GM20000 (cell line): ENCODE measurements at regions not wholly inside any gene's neighbourhood (a gene's known extent, or its start where the extent isn't known, plus 50 kb on each side); places are given as distances from the start of the nearest gene placed in this dataset.

Experiments used
- DNase-seq: peaks from one replicate; pipeline ENCODE4 v3.0.0; 2012; ENCODE audit warnings: low spot score
- CTCF ChIP-seq: IDR thresholded peaks from 2 replicates; pipeline ENCODE4 v1.5.1; 2012; ENCODE audit warnings: mild to moderate bottlenecking, control low read depth; ENCODE audit errors: extremely low read depth, missing control alignments

DNA sequence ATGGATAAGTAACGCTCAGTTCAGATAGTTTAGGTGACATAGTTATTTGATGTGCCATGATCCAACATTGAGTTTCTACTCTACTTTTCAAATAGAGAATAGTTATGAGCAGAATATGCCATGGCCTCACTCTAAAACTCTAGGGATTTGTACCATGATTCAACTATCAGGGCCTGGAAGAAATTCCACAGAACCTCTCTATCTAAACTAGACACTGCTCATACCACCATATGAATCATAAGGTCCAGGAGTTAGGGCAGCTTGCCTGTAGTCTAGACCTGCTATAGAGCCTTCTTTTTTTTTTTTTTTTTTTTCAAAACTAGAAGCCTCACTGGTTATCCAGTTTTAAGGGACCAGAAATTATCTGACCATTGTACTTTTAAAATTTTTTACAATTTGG is 571.8 kb upstream of the IMPG1 start:
- TF ChIP-seq CTCF, result no peak
- DNase-seq, result no peak

DNA sequence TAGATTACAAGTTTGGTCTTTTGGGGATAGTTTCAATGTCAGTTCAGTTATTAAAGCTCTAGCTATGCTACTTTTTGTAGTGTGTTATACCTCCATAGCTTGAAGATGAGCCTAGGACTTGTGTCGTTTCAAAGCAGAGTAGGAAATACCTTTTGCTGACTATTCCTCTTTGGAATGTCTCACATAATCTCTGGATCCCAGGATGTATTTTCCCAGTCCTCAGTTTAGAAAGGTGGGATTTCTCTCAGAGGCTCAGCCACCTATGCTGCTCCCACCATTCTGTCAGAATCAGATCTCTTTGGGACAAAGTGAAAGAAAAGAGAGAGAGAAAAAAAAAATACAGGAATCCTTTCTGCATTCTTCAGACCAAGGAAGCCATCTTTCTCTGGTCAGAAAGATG is 567.5 kb upstream of the IMPG1 start:
- TF ChIP-seq CTCF, result no peak
- DNase-seq, result no peak

DNA sequence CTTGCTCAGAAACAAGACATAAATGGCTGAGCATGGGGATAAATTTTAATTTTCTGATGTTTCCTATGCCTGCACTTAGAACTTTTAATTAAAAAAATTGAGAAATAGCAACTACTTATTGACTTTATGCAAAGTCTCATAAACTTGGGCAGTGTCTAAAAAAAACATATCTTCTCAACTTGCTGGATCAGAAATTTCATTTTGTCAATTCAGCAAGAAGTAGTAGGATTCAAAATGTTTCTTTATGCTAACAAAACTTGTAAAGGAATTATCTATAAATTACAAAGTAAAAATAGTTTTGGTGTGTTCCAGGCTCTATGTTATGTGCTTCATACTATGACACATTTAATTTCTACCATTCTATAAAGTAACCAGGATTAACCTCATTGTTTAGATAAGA is 562.2 kb upstream of the IMPG1 start:
- no peak for DNase-seq
- TF ChIP-seq CTCF, result no peak

DNA sequence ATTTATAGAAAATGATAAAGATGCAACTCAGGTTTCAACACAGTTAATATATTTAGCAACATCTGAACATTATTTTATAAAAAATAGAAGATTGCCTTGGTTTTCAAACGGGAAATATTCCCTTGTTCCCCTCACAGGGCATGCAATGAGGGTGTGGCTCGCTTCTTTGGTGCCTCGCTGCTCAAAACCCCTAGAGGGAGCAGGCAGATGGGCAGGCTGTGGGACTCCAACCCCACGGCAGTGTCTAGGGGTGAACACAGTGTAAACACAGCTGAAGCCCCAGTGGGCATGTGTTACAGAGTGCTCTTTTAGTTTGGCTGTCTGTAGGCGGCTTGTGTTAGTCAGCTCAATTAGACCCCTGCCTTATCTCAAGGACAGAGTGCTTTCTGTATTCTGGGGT is 560.8 kb upstream of the IMPG1 start:
- TF ChIP-seq CTCF, result no peak
- no peak for DNase-seq

DNA sequence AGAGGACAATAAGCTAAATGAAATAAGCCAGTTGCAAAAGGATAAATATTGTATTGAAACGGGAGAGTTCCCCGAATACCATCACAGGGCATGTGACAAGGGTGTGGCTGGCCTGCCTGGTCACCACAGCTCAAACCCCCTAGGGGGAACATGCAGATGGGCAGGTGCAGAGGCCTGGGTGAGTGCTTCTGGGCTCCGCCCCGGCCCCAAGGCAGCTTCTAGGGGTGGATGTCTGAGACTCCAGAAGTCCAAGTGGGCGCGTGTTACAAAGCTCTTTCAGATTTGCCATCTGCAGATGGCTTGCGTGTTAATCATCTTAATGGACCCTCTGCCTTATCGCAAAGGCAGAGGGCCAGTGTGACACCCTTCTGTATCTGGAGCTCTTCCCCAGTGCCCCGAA is 559.2 kb upstream of the IMPG1 start:
- DNase-seq, result no peak
- no peak for TF ChIP-seq CTCF

DNA sequence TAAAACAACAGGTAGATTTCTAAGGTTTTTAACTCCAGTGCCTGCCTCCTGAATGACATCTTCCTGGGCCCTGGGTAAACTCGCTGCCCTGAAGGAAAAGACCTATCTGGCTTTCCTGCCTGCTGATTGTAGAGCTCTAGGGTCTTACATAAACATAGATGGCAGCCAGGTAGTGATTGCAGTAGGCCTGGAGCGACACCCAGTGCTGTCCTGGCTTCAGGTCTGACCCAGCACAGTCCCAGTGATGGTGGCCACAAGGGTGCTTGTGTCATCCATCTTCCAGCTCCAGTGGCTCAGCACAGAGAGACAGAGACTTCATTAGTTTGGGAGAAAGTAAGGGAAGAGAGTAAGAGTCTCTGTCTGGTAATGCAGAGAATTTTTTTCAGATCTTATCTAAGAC is 542.9 kb upstream of the IMPG1 start:
- TF ChIP-seq CTCF, result no peak
- no peak for DNase-seq

DNA sequence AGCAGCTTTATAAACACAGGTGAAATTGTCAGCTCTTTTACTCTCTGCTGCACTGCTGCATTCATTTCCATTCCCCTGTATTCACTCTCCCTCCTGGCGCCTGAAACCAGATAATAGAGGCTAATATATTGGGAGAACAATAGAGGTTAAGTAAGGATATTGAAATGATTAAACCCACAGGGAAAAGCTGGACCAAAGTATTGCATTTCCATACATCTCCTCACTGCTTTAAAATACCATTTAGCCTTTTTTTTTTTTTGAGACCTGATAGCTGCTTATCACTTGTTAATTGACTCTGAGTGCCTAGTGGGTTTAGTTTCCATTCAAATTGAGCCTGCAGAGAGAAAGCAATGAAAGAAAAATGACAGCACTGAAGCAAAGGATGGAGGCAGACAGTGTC is 540.5 kb upstream of the IMPG1 start:
- no peak for TF ChIP-seq CTCF
- no peak for DNase-seq
